IMR-90 (cell line): ENCODE measurements at regions not wholly inside any gene's neighbourhood (a gene's known extent, or its start where the extent isn't known, plus 50 kb on each side); places are given as distances from the start of the nearest gene placed in this dataset.

Source experiments
- ATAC-seq: fragments of 200-7000 bp; cut with Tn5 transposase; 2 replicates; pipeline ENCODE4 v1.9.1; 2020; ENCODE audit warnings: low read depth, mild to moderate bottlenecking, moderate library complexity
- BruUV-seq: library from RNA; stranded (reverse); fragments of 400-500 nt; replicated peaks from 2 replicates; lab custom pipeline; 2021; lab: Mats Ljungman, UMichigan
- CTCF ChIA-PET: fragments of 300-600 bp; formaldehyde crosslinking; extraction: SDS; loops from one replicate; lab custom pipeline; 2021; ENCODE audit warnings: antibody characterized with exemption; lab: Yijun Ruan, JAX
- POLR2A ChIA-PET: fragments of 300-600 bp; sonication (Branson Sonifier 250); formaldehyde crosslinking; loops from one replicate; lab custom pipeline; 2022; ENCODE audit warnings: antibody characterized with exemption; ENCODE audit not compliant: unreplicated experiment; lab: Charles Lee
- DNase-seq: peaks from one replicate; pipeline ENCODE4 v3.0.0; 2013
- H2AFZ ChIP-seq: replicated peaks from 2 replicates; pipeline ENCODE3; 2013; ENCODE audit warnings: low read length, mild to moderate bottlenecking; ENCODE audit not compliant: poor library complexity
- H2AK5ac ChIP-seq: 2 replicates; pipeline ENCODE4 v1.6.1; 2013; ENCODE audit warnings: low read depth, low read length, inconsistent platforms
- H2AK9ac ChIP-seq: replicated peaks from 2 replicates; pipeline ENCODE3; 2013; ENCODE audit warnings: mild to moderate bottlenecking, low read depth, low read length, moderate library complexity; ENCODE audit not compliant: poor library complexity
- H2BK120ac ChIP-seq: 2 replicates; pipeline ENCODE4 v1.6.1; 2013; ENCODE audit warnings: low read depth, low read length, inconsistent platforms
- H2BK15ac ChIP-seq: 3 replicates; pipeline ENCODE4 v1.6.1; 2013; ENCODE audit warnings: low read depth, low read length, inconsistent platforms
- H2BK20ac ChIP-seq: 2 replicates; pipeline ENCODE4 v1.6.1; 2013; ENCODE audit warnings: low read depth, mild to moderate bottlenecking, inconsistent platforms, low read length, moderate library complexity
- H2BK5ac ChIP-seq: 2 replicates; pipeline ENCODE4 v1.6.1; 2013; ENCODE audit warnings: mild to moderate bottlenecking, low read depth, low read length, inconsistent platforms; ENCODE audit not compliant: poor library complexity, severe bottlenecking
- H3K14ac ChIP-seq: replicated peaks from 2 replicates; pipeline ENCODE4 v1.6.1; 2013; ENCODE audit warnings: low read depth, low read length, inconsistent platforms
- H3K18ac ChIP-seq: 2 replicates; pipeline ENCODE4 v1.6.1; 2013; ENCODE audit warnings: low read depth, low read length, control low read depth
- H3K23ac ChIP-seq: 2 replicates; pipeline ENCODE4 v1.6.1; 2013; ENCODE audit warnings: low read depth, low read length, inconsistent platforms
- H3K27ac ChIP-seq: 2 replicates; pipeline ENCODE4 v1.5.1; 2013; ENCODE audit warnings: mild to moderate bottlenecking, control low read depth, low read length; ENCODE audit not compliant: insufficient read depth
- H3K27me3 ChIP-seq: 2 replicates; pipeline ENCODE4 v1.6.1; 2013; ENCODE audit warnings: low read length; ENCODE audit not compliant: control insufficient read depth, insufficient read depth
- H3K36me3 ChIP-seq: 2 replicates; pipeline ENCODE4 v1.6.1; 2013; ENCODE audit warnings: low read length, mixed read lengths; ENCODE audit not compliant: control insufficient read depth, insufficient read depth
- H3K4ac ChIP-seq: 2 replicates; pipeline ENCODE4 v1.6.1; 2013; ENCODE audit warnings: low read depth, low read length, inconsistent platforms
- H3K4me1 ChIP-seq: 2 replicates; pipeline ENCODE4 v1.6.1; 2013; ENCODE audit warnings: low read length, mixed read lengths; ENCODE audit not compliant: control insufficient read depth, insufficient read depth
- H3K4me2 ChIP-seq: 2 replicates; pipeline ENCODE4 v1.6.1; 2013; ENCODE audit warnings: low read depth, mild to moderate bottlenecking, control low read depth, low read length, moderate library complexity
- H3K4me3 ChIP-seq: 2 replicates; pipeline ENCODE4 v1.5.1; 2013; ENCODE audit warnings: low read depth, mild to moderate bottlenecking, control low read depth, low read length, moderate library complexity; ENCODE audit not compliant: insufficient read depth
- H3K56ac ChIP-seq: 2 replicates; pipeline ENCODE4 v1.6.1; 2013; ENCODE audit warnings: low read length, inconsistent platforms; ENCODE audit not compliant: insufficient read depth; ENCODE audit errors: extremely low read depth
- H3K79me1 ChIP-seq, 2 experiments: 2 replicates each; pipeline ENCODE4 v1.6.1; 2013; ENCODE audit warnings: low read length in 2 of 2, inconsistent platforms in 1 of 2, low read depth in 1 of 2
- H3K9ac ChIP-seq: 2 replicates; pipeline ENCODE4 v1.6.1; 2013; ENCODE audit warnings: low read depth, low read length, control low read depth
- H3K9me1 ChIP-seq: 2 replicates; pipeline ENCODE4 v1.6.1; 2013; ENCODE audit warnings: low read length, inconsistent platforms; ENCODE audit not compliant: insufficient read depth
- H3K9me3 ChIP-seq: 2 replicates; pipeline ENCODE4 v1.6.1; 2013; ENCODE audit warnings: low read length; ENCODE audit not compliant: control insufficient read depth, insufficient read depth
- H4K20me1 ChIP-seq: 2 replicates; pipeline ENCODE4 v1.6.1; 2013; ENCODE audit warnings: low read length, inconsistent platforms; ENCODE audit not compliant: insufficient read depth
- H4K5ac ChIP-seq: 2 replicates; pipeline ENCODE4 v1.6.1; 2013; ENCODE audit warnings: mild to moderate bottlenecking, low read depth, low read length, control low read depth
- H4K8ac ChIP-seq, 2 experiments: 2 replicates each; pipeline ENCODE4 v1.6.1; 2013; ENCODE audit warnings: low read depth in 2 of 2, low read length in 2 of 2, control low read depth in 1 of 2, inconsistent platforms in 1 of 2
- H4K91ac ChIP-seq: 2 replicates; pipeline ENCODE4 v1.6.1; 2013; ENCODE audit warnings: low read depth, low read length, inconsistent platforms; ENCODE audit not compliant: insufficient read depth
- MXI1 ChIP-seq: IDR thresholded peaks from 2 replicates; pipeline ENCODE4 v1.6.1; 2012; ENCODE audit warnings: low read depth, mild to moderate bottlenecking, low read length, moderate library complexity, borderline replicate concordance
- POLR2A ChIP-seq: IDR thresholded peaks from 2 replicates; pipeline ENCODE4 v1.6.1; 2012; ENCODE audit warnings: mild to moderate bottlenecking, low read depth, low read length
- RFX5 ChIP-seq: IDR thresholded peaks from 2 replicates; pipeline ENCODE4 v1.8.0; 2012; ENCODE audit warnings: low read depth, mild to moderate bottlenecking, low read length, moderate library complexity
- WGBS, 2 experiments: methylation state at CpG; one replicate each; pipeline versions ENCODE4 v1.1.5 to v1.1.7; 2013; ENCODE audit warnings: missing lambda C conversion rate in 2 of 2; ENCODE audit not compliant: insufficient read length in 1 of 2; ENCODE audit errors: extremely low coverage in 2 of 2; 5-methylcytosine and 5-hydroxymethylcytosine counted together
- dilution Hi-C: fragments of 300-500 bp; cut with HindIII; formaldehyde crosslinking; loops from one replicate; pipeline ENCODE4 v1.14.3; 2018; ENCODE audit warnings: low sequenced_read_pairs; ENCODE audit not compliant: unreplicated experiment
- in situ Hi-C: fragments of 300-500 bp; cut with MboI; formaldehyde crosslinking; loops from 3 replicates; pipeline ENCODE4 v1.14.3; 2019; ENCODE audit warnings: low sequenced_read_pairs, inconsistent platforms, mixed read lengths
- intact Hi-C: fragments of 100-400 bp; cut with micrococcal nuclease; formaldehyde crosslinking; loops from 2 replicates; pipeline ENCODE4 v1.10.0; 2022
- TF ChIP-seq, protein P1 (sequence below): fragments of 150-350 bp; IDR thresholded peaks from 2 replicates; pipeline ENCODE4 v1.6.1; 2016; ENCODE audit warnings: low read depth, mild to moderate bottlenecking, low read length, moderate library complexity, borderline replicate concordance

DNA sequence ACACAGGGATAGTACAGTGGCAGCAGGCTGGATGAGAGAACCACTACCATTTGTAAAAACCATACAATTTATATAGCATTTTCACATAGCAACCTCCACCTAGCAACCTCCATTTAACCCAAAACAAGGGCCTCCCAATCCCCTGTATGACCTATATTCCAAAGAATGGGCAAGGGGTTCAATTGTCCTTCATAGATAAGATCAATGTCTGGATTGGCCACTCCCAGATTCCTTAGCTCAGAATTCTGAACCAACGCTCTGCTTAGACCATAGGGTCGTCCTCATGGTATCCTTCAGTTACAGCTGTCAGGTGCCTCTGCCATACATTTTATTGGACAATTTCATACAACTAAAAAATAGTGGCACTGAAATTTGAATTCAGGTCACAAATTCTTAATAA is 166.2 kb downstream of the KCTD12 start:
- H3K4ac ChIP-seq = no peak overlapping the region
- H2BK20ac ChIP-seq = no peak overlapping the region
- no peaks in the 10 kb centered on the region for H4K20me1 ChIP-seq
- H3K23ac ChIP-seq = no peak overlapping the region
- H3K4me3 ChIP-seq = no peak overlapping the region
- whole genome bisulfite sequencing, 2 experiments = no CpG with 5 or more reads among the region's 2 CpGs
- H3K79me1 ChIP-seq = no peaks in the 10 kb centered on the region
- H3K27me3 ChIP-seq = no peaks in the 10 kb centered on the region
- H3K4me2 ChIP-seq = no peak overlapping the region
- H2BK15ac ChIP-seq = no peak overlapping the region
- H3K9me1 ChIP-seq = peaks cover 5% of the 10 kb centered on the region; the same call in 1 of the 2 replicates
- no peaks in the 10 kb centered on the region for H3K36me3 ChIP-seq
- dilution Hi-C loops (no loop called here), in situ Hi-C loops (loop anchor here (25.0 kb wide), 1 partner anchor 1033 kb away; no protein-coding TSS in a partner anchor), intact Hi-C loops (no loop called here)
- no TSS peak for BruUV-seq
- no peak overlapping the region for H2AK5ac ChIP-seq
- no peak overlapping the region for H3K14ac ChIP-seq
- H3K18ac ChIP-seq = no peak overlapping the region
- no peak overlapping the region for H3K27ac ChIP-seq
- no peak overlapping the region for H3K9ac ChIP-seq
- CTCF ChIA-PET = interaction anchor here (1.1 kb wide), 1 partner anchor 11 kb away, joined by 7 read pairs; no protein-coding TSS in a partner anchor
- H4K91ac ChIP-seq = no peak overlapping the region
- no peaks in the 10 kb centered on the region for H3K9me3 ChIP-seq
- no peak for DNase-seq
- no peak overlapping the region for H4K5ac ChIP-seq
- peaks cover 6% of the 10 kb centered on the region; the same call in 1 of the 2 replicates for H3K4me1 ChIP-seq
- no peak overlapping the region for H2BK5ac ChIP-seq
- POLR2A ChIA-PET = no interaction called here
- H3K56ac ChIP-seq = no peak overlapping the region
- no peak for ATAC-seq
- no peak overlapping the region for H4K8ac ChIP-seq
- no peak overlapping the region for H2AFZ ChIP-seq
- no peak overlapping the region for H2AK9ac ChIP-seq
- TF ChIP-seq RFX5 = no peak
- TF ChIP-seq, protein P1, sequence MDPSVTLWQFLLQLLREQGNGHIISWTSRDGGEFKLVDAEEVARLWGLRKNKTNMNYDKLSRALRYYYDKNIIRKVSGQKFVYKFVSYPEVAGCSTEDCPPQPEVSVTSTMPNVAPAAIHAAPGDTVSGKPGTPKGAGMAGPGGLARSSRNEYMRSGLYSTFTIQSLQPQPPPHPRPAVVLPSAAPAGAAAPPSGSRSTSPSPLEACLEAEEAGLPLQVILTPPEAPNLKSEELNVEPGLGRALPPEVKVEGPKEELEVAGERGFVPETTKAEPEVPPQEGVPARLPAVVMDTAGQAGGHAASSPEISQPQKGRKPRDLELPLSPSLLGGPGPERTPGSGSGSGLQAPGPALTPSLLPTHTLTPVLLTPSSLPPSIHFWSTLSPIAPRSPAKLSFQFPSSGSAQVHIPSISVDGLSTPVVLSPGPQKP = no peak
- no peak for TF ChIP-seq POLR2A
- no peak for TF ChIP-seq MXI1
- no peak overlapping the region for H2BK120ac ChIP-seq
